ENCODE measurements at regions not wholly inside any gene's neighbourhood (a gene's known extent, or its start where the extent isn't known, plus 50 kb on each side); places are given as distances from the start of the nearest gene placed in this dataset.

- no peak for DNase-seq (ENCODE audit: low read depth in 4 of 4, low spot score in 1 of 4)
These were observed 50.5 kb downstream of the RGS12 start for GRCh38 chr4:3343358-3343757.

GRCh38 chr4:3344104-3344503 is 51.3 kb downstream of the RGS12 start:
- no peak for DNase-seq (ENCODE audit: low read depth in 4 of 4, low spot score in 1 of 4)

GRCh38 chr4:3344596-3344995 is 51.8 kb downstream of the RGS12 start:
- no peak for DNase-seq (ENCODE audit: low read depth in 4 of 4, low spot score in 1 of 4)

- no peak for DNase-seq (ENCODE audit: low read depth in 4 of 4, low spot score in 1 of 4)
These were observed 52.6 kb downstream of the RGS12 start for GRCh38 chr4:3345384-3345783.

- no peak for DNase-seq (ENCODE audit: low read depth in 4 of 4, low spot score in 1 of 4)
These were observed 53.3 kb downstream of the RGS12 start for GRCh38 chr4:3346146-3346545.

GRCh38 chr4:3347871-3348270 is 55.0 kb downstream of the RGS12 start:
- DNase-seq (ENCODE audit: low read depth in 4 of 4, low spot score in 1 of 4), result no peak

- DNase-seq (ENCODE audit: low read depth in 4 of 4, low spot score in 1 of 4), result no peak
These were observed 55.8 kb downstream of the RGS12 start for GRCh38 chr4:3348621-3349020.

GRCh38 chr4:3349116-3349515 is 56.3 kb downstream of the RGS12 start:
- DNase-seq (ENCODE audit: low read depth in 4 of 4, low spot score in 1 of 4), result no peak

GRCh38 chr4:3351997-3352396 is 59.2 kb downstream of the RGS12 start:
- DNase-seq (ENCODE audit: low read depth in 4 of 4, low spot score in 1 of 4), result no peak

- DNase-seq (ENCODE audit: low read depth in 4 of 4, low spot score in 1 of 4), result no peak
These were observed 59.7 kb downstream of the RGS12 start for GRCh38 chr4:3352505-3352904.

- DNase-seq (ENCODE audit: low read depth in 4 of 4, low spot score in 1 of 4), result no peak
These were observed 60.2 kb downstream of the RGS12 start for GRCh38 chr4:3352941-3353594.

- DNase-seq (ENCODE audit: low read depth in 4 of 4, low spot score in 1 of 4), result no peak
These were observed 61.1 kb downstream of the RGS12 start for GRCh38 chr4:3353752-3354454.

- no peak for DNase-seq (ENCODE audit: low read depth in 4 of 4, low spot score in 1 of 4)
These were observed 61.6 kb downstream of the RGS12 start for GRCh38 chr4:3354455-3354811.

- DNase-seq (ENCODE audit: low read depth in 4 of 4, low spot score in 1 of 4), result no peak
These were observed 62.5 kb downstream of the RGS12 start for GRCh38 chr4:3355266-3355748.

GRCh38 chr4:3358656-3359055 is 65.8 kb downstream of the RGS12 start:
- DNase-seq (ENCODE audit: low read depth in 4 of 4, low spot score in 1 of 4), result no peak

- DNase-seq (ENCODE audit: low read depth in 4 of 4, low spot score in 1 of 4), result no peak
These were observed 68.0 kb downstream of the RGS12 start for GRCh38 chr4:3360777-3361176.

- DNase-seq (ENCODE audit: low read depth in 4 of 4, low spot score in 1 of 4), result no peak
These were observed 68.6 kb downstream of the RGS12 start for GRCh38 chr4:3361406-3361805.

GRCh38 chr4:3361896-3362295 is 69.1 kb downstream of the RGS12 start:
- no peak for DNase-seq (ENCODE audit: low read depth in 4 of 4, low spot score in 1 of 4)

GRCh38 chr4:3362431-3363287 is 69.8 kb downstream of the RGS12 start:
- DNase-seq (ENCODE audit: low read depth in 4 of 4, low spot score in 1 of 4), result no peak

- DNase-seq (ENCODE audit: low read depth in 4 of 4, low spot score in 1 of 4), result no peak
These were observed 70.8 kb downstream of the RGS12 start for GRCh38 chr4:3363411-3364141.

GRCh38 chr4:3364199-3364598 is 71.4 kb downstream of the RGS12 start:
- no peak for DNase-seq (ENCODE audit: low read depth in 4 of 4, low spot score in 1 of 4)
